Adrenal gland (tissue), 9 donors: ENCODE measurements at regions not wholly inside any gene's neighbourhood (a gene's known extent, or its start where the extent isn't known, plus 50 kb on each side); places are given as distances from the start of the nearest gene placed in this dataset.

Experiments
- DNase-seq, 7 donors: peaks; one replicate each; pipeline ENCODE4 v3.0.0-alpha.2; 2019 to 2020
- H3K27ac ChIP-seq, 5 donors: fragments of 200-600 bp; sonication (generic) in 4 of 5; 1 replicate in 3 of 5; 2 replicates in 2 of 5; pipeline versions ENCODE4 v1.5.1 to v1.8.0; 2016 to 2020; ENCODE audit warnings: mild to moderate bottlenecking in 1 of 5
- H3K27me3 ChIP-seq: fragments of 200-600 bp; 2 replicates; pipeline ENCODE4 v1.8.0; 2021
- H3K36me3 ChIP-seq, 2 donors: fragments of 200-600 bp; replicated peaks in 1 of 2; 1 replicate in 1 of 2; 2 replicates in 1 of 2; pipeline versions ENCODE4 v1.5.1 to v1.8.0; 2018 to 2022
- H3K4me1 ChIP-seq, 2 donors: fragments of 200-600 bp; replicated peaks in 1 of 2; 1 replicate in 1 of 2; 2 replicates in 1 of 2; pipeline versions ENCODE4 v1.5.1 to v1.8.0; 2018 to 2021
- H3K4me3 ChIP-seq, 4 donors: fragments of 200-600 bp; sonication (generic) in 3 of 4; one replicate each; pipeline ENCODE4 v1.5.1; 2016 to 2018
- H3K9me3 ChIP-seq, 3 donors: fragments of 200-600 bp; sonication (generic) in 1 of 3; replicated peaks in 1 of 3; 1 replicate in 2 of 3; 2 replicates in 1 of 3; pipeline versions ENCODE4 v1.5.1 to v1.8.0; 2016 to 2021
- POLR2A ChIP-seq, 2 donors: fragments of 450-650 bp; IDR thresholded peaks; one replicate each; pipeline ENCODE4 v1.6.1; 2017; ENCODE audit warnings: antibody characterized with exemption in 2 of 2, mild to moderate bottlenecking in 2 of 2, moderate library complexity in 1 of 2
- WGBS, 4 donors: extraction: QIAGEN DNeasy Blood & Tissue Kit in 2 of 4; methylation state at CpG; one replicate each; pipeline versions ENCODE4 v1.1.5 to v1.1.7; 2013 to 2017; 5-methylcytosine and 5-hydroxymethylcytosine counted together
- intact Hi-C, 2 donors: fragments of 100-400 bp; cut with DNase I; formaldehyde crosslinking; loops; one replicate each; pipeline versions ENCODE4 v1.14.1 to v1.15.0; 2022 to 2023
- TF ChIP-seq, protein P1 (sequence below), 6 experiments: fragments of 450-650 bp in 4 of 6; fragments of 200-600 bp in 2 of 6; sonication (generic) in 1 of 6; IDR thresholded peaks; 1 replicate in 5 of 6; 2 replicates in 1 of 6; pipeline versions ENCODE4 v1.5.1 to v1.8.0; 2016 to 2021; ENCODE audit warnings: antibody characterized with exemption in 6 of 6, mild to moderate bottlenecking in 2 of 6, moderate library complexity in 1 of 6
- donor health status: healthy with polysubstance abuse.
- donor health status: Bipolar disorder and iron deficiency.
- donor health status: DM: yes; HTN: yes; CAD: no.
- donor health status: DM: no; HTN: no; CAD: no.
- donor health status: DM: no; HTN: no; CAD: no.

GRCh38 chr21:16832791-16833190 is 680.1 kb upstream of the CXADR start:
- Histone ChIP-seq H3K36me3 (no peaks in the 10 kb centered on the region), H3K27ac (no peak overlapping the region), H3K9me3 (no peaks in the 10 kb centered on the region), H3K4me1 (peaks cover 7 to 8% of the 10 kb centered on the region in 2 donors), H3K4me3 (no peak overlapping the region), H3K27me3 (no peaks in the 10 kb centered on the region)
- no peak for TF ChIP-seq POLR2A (IDR thresholded peaks at IDR 0.05)
- TF ChIP-seq, protein P1, sequence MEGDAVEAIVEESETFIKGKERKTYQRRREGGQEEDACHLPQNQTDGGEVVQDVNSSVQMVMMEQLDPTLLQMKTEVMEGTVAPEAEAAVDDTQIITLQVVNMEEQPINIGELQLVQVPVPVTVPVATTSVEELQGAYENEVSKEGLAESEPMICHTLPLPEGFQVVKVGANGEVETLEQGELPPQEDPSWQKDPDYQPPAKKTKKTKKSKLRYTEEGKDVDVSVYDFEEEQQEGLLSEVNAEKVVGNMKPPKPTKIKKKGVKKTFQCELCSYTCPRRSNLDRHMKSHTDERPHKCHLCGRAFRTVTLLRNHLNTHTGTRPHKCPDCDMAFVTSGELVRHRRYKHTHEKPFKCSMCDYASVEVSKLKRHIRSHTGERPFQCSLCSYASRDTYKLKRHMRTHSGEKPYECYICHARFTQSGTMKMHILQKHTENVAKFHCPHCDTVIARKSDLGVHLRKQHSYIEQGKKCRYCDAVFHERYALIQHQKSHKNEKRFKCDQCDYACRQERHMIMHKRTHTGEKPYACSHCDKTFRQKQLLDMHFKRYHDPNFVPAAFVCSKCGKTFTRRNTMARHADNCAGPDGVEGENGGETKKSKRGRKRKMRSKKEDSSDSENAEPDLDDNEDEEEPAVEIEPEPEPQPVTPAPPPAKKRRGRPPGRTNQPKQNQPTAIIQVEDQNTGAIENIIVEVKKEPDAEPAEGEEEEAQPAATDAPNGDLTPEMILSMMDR (IDR thresholded peaks at IDR 0.05), result no peak
- intact Hi-C loops, result no loop called here
- no peak for DNase-seq

DNA sequence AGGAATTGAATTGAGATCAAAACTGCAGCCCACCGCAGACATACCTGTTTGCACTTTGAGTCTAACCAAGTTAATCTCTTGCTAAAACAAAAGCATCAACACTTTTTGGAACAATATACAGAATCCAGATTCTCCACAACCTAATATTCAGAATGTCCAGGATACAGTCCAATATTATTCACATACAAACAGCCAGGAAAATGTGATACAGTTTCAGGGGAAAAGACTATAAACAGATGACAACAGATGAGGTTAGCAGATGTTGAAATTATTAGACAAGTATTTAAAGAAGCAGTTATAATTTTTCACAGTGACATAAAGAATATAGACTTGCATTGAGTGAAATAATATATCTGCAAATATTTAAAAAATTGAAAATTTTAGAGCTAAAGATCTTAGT is 678.1 kb upstream of the CXADR start:
- intact Hi-C loops, result no loop called here
- Histone ChIP-seq H3K9me3 (no peaks in the 10 kb centered on the region), H3K4me1 (peaks cover 14 to 23% of the 10 kb centered on the region in 2 donors), H3K4me3 (no peak overlapping the region), H3K27me3 (no peaks in the 10 kb centered on the region), H3K36me3 (no peaks in the 10 kb centered on the region), H3K27ac (no peak overlapping the region)
- no peak for DNase-seq
- WGBS, 4 donors, result 89 to 96% (median 93%) methylated on average over 1 of the region's 1 CpG
- TF ChIP-seq, protein P1 (IDR thresholded peaks at IDR 0.05), result no peak
- no peak for TF ChIP-seq POLR2A (IDR thresholded peaks at IDR 0.05)

- H3K27ac ChIP-seq, result peak overlapping the region in 4 of 5 donors; percentile 52 to 79 (median 64)
- no peaks in the 10 kb centered on the region for H3K27me3 ChIP-seq
- TF ChIP-seq, protein P1 (IDR thresholded peaks at IDR 0.05), result no peak
- no peak for TF ChIP-seq POLR2A (IDR thresholded peaks at IDR 0.05)
- H3K36me3 ChIP-seq, result no peaks in the 10 kb centered on the region
- no peak for DNase-seq
- H3K4me1 ChIP-seq, result peaks cover 14 to 23% of the 10 kb centered on the region in 2 donors
- no peak overlapping the region for H3K4me3 ChIP-seq
- H3K9me3 ChIP-seq, result no peaks in the 10 kb centered on the region
- intact Hi-C loops, result no loop called here
Measured at GRCh38 chr21:16837321-16837720, 675.5 kb upstream of the CXADR start.

GRCh38 chr21:16837721-16838120 is 675.1 kb upstream of the CXADR start:
- peaks cover 14 to 23% of the 10 kb centered on the region in 2 donors for H3K4me1 ChIP-seq
- no peaks in the 10 kb centered on the region for H3K27me3 ChIP-seq
- peak in 1 of 7 donors; percentile 8 for DNase-seq
- no peak for TF ChIP-seq POLR2A (IDR thresholded peaks at IDR 0.05)
- TF ChIP-seq, protein P1 (IDR thresholded peaks at IDR 0.05), result no peak
- no peak overlapping the region for H3K4me3 ChIP-seq
- intact Hi-C loops, result no loop called here
- H3K9me3 ChIP-seq, result no peaks in the 10 kb centered on the region
- H3K36me3 ChIP-seq, result no peaks in the 10 kb centered on the region
- H3K27ac ChIP-seq, result peak overlapping the region in 4 of 5 donors; percentile 52 to 79 (median 64)
- 46 to 60% (median 49%) methylated on average over 2 of the region's 2 CpGs for WGBS, 4 donors
